DMS114 treated with DMSO at 0.1 percent for 48 hours (cell line): ENCODE measurements at regions not wholly inside any gene's neighbourhood (a gene's known extent, or its start where the extent isn't known, plus 50 kb on each side); places are given as distances from the start of the nearest gene placed in this dataset.

Experiments used
- DNase-seq: peaks from one replicate; lab custom pipeline; 2025; ENCODE audit not compliant: unreplicated experiment; lab: John Stamatoyannopoulos, UW

DNA sequence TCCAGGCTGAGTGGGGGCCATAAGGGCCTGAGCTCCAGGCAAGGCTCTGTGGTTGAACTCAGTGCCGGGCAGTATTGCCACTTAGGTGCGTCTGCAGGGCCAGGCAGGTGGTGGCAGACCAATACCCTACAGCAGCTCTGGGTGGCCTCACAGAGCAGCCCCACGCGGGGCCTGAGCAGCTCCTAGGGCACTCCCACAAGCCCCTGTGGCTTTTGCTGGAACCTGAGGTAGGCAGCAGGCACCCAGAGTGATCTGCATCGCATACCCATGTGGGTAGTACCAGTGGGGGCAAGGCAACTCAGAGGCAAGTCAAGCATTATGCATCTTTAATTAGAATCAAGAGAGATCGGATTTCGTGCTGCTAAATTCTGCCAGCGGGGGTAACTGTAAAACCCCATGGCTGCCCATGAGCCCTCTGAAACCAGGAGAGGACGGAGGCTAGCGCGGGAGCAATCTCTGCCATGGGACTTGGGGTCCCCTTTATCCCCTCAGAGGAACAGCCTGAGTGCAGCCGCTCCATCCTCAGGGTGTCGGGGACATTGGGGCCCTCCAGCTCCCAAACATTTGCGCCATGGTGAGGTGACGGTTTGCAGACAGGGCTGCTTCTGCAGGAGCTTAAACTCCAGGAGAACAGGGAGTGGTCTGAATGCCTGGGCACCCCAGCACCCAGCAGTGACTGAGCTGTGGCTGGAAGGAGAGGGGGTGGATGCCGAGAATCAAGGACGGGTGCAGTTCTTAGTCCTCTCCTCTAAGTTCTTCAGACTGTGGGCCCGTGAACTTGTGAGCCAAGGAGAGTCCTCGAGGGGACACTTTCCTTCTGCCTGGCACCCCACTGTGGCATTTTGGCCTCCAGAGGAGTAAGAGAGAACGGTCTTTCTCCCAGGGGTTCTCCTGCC is 62.4 kb upstream of the PCSK6 start:
- no peak for DNase-seq

GRCh38 chr15:101550124-101550523 is 60.6 kb upstream of the PCSK6 start:
- no peak for DNase-seq

DNA sequence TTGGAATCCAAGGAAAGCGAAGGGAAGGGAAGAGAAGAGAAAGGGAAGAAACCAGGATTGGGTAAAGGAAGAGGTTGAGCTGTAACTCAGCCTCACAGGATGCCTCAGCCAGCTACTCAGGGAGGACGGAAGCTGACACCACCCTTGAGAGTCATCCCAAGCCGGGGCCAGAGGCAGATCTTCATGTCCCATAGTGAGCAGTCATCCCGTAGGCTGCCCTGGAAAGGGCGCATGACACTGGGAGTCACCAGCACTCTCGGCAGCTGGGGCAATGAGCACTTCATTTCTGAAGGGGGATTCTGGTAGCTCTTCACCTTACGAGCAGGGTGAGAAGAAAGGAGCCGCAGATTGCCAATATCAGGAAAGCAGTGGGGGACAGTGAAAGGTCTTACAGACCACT is 60.1 kb upstream of the PCSK6 start:
- DNase-seq: no peak

DNA sequence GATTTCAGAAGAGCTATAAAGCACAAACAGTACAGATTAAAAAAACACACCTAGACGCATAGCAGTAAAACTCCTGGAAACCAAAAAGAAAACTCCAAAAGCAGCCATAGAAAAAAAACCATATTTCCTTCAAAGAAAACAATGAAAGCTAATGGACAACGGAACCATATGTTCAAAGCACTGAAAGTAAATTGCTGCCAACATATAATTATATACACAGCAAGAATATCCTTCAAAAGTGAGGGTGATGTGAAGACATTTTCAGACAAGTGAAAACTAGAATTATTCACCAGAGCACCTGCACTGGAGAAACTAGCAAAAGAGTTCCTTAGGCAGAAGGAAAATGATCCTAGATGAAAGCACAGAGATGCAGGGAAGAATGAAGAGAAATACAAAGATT is 58.2 kb upstream of the PCSK6 start:
- no peak for DNase-seq

- DNase-seq: no peak
Measured at GRCh38 chr15:101545548-101546505, 56.3 kb upstream of the PCSK6 start.

DNA sequence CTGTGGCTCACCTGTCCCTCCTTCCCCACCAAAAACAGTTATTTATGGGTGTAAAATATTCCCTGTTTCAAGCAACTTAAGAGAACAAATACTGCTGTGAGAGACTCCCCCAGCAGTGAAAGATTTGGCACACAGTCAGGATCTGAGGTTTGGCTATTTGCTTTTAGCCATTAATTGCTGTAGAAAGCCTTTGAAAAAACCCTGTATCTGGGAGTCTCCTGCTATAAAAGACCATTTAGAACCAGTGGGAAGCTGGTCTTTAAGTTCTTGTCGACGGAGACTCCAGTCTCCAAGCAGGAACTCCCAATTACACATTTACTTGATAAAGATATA is 55.1 kb upstream of the PCSK6 start:
- DNase-seq: no peak

DNA sequence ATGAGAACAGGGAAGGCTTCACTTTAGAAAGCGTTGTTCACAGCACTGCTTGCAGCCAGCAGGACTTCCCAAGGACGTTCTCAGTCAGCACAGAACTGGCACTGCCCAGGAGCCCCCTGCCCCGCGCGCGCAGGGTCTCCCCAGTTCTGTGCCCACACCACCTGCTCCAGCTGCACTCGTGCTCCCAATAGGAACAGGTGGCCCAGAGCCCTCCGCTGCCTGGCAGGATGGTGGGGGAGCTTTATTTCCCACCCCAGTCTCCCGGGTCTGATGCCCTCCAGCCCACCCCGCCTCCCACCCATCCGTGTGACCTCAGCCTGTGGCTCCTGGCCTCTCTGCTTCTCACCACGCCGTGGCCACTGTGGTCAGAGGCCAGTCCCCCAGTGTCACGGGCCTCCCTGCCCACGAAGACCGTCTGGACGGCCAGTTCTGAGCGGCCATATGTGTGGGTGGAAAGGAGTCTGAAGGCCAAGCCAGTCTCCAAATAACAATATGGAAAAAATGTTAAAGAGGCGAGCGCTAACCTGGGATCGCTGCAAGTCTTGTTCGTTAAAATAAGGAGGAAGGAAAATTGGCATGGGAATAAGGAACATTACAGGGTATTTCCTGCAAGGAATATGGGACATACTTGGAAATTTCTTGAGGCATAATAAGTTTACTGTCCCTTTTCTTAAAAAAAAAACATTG is 54.6 kb upstream of the PCSK6 start:
- DNase-seq: no peak

- no peak for DNase-seq
Measured at GRCh38 chr15:101543431-101543830, 53.9 kb upstream of the PCSK6 start.

DNA sequence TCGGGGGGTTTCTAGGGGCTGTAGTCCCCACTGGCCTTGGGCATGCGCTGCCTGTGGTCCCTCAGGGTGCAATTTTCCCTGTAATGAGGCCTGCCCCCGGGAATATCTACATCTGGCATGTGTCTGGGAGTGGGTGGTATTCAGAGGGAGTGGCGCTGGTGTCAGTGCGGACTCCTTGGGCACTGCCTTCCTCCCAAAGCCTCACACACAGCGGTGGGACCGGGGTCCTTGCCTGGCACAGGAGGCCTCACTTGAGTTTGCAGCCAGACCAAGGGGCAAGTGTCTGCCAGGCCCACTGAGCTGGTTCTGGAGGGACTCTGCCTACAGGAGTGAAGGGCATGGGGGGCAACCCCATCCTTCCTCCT is 53.5 kb upstream of the PCSK6 start:
- no peak for DNase-seq

- DNase-seq: no peak
Measured at GRCh38 chr15:101542306-101543025, 53.0 kb upstream of the PCSK6 start.

DNA sequence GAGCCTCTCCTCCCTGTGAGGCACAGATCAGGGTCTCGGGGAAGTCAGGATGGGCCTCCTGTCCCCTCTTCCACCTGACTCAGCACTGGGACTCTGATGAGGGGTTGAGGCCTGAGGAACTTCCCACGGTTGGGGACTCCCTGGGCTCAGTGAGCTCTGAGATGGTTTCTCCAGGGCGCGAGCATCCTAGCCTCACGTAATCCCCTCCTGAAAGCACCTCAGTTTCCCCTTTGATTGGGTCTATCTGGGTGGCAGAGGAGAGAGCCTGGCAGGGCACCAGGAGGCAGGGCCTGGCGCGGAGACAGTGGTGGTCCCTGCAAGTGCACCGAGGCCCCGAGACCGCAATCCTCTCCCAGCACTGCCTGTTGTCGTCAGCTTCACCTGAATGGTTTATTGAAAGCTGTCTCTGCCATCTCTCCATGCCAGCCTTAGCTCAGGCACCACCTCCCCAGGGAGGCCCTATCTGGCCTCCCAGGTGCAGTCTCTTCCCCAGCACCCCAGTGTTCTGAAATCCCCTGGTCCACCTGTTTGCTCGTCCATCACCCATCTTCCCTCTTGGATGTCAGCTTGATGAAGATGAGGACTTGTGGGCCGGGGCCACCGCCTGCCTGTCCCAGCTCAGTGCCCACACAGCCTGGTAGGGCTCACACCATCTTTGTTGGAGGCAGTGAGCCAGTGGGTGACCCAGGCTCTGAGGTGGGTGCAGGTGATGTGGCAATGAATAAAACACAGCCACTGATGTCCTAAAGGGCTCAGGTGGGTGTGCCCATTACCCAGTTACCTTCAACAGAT is 52.2 kb upstream of the PCSK6 start:
- DNase-seq: no peak

DNA sequence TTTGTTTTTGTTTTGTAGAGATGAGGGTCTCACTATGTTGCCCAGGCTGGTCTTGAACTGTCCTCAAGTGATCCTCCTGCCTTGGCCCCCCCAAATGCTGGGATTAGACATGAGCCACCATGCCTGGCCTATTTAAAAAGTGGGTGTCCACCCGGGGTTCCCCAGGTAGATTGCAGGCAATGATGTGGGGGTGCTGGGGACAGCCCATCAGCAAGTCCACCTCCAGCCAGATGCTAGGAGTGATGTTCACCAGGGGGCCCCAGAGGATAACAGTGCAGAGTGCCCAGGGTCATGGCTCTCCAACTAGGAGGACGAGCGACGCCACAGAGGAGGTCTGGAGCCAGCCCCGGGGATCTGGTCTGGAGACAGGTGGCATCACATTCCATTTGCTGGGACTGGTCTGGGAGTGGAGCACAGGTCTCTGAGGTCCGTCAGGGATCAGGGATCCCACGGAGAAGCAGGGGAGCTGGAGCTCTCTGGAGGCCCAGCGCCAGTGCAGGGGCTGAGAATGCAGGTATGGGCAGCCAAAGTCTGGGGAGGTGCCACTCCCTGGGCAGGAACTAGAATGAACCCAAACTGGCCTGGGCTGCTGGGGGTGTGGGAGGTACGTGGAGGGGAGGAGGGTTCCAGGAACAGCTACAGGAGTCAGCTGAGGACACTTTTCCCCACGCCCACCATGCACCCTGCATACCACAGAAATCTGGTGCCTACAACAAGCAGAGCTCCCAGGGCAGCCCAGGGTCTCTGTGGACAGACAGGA is 51.2 kb upstream of the PCSK6 start:
- DNase-seq: no peak

DNA sequence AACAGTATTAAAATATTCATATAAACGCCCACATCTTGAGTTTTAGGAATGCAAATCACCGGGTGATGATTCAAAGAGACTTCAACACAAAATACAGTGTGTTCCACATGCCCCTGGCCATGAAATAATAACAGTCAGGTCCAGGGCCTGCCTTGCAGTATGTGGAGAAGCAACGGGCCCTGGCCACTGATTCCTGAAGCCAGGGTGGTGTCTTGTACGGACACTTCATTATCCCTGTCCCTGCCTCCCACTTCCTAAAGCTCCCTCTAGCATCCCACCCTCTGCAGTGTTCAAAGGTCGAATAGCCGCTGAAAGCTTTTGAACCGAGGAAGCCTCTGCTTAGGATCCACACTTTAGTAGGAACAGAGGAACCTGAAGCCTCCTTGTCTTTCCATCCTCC is 50.4 kb upstream of the PCSK6 start:
- DNase-seq: no peak

GRCh38 chr15:101539492-101539891 is 50.0 kb upstream of the PCSK6 start:
- DNase-seq: no peak
